ENCODE measurements at regions not wholly inside any gene's neighbourhood (a gene's known extent, or its start where the extent isn't known, plus 50 kb on each side); places are given as distances from the start of the nearest gene placed in this dataset.

GRCh38 chr22:48588151-48588877 is 1239.4 kb downstream of the BRD1 start:
- H3K27ac ChIP-seq (replicated peaks) = no peak overlapping the region
- no peaks in the 10 kb centered on the region for H3K27me3 ChIP-seq (ENCODE audit: insufficient read depth, poor library complexity, severe bottlenecking)
- H3K4me3 ChIP-seq (replicated peaks; ENCODE audit: insufficient read depth, low read length) = no peak overlapping the region
- TF ChIP-seq SPI1 (IDR thresholded peaks at IDR 0.05; ENCODE audit: borderline replicate concordance, low read depth) (no peak), REST (IDR thresholded peaks at IDR 0.05; ENCODE audit: insufficient replicate concordance, low read depth) (no peak), CTCF (IDR thresholded peaks at IDR 0.05; ENCODE audit: insufficient read depth, low read length) (no peak), POLR2AphosphoS5 (IDR thresholded peaks at IDR 0.05; ENCODE audit: low read depth) (no peak), GABPA (IDR thresholded peaks at IDR 0.05; ENCODE audit: low read depth) (no peak)
- DNase-seq (ENCODE audit: low read depth in 1 of 2, low spot score in 1 of 2) = no peak

- H3K27ac ChIP-seq (replicated peaks) = no peak overlapping the region
These were observed 1240.3 kb downstream of the BRD1 start for GRCh38 chr22:48587236-48587865.

More at GRCh38 chr22:48587236-48587865, 1240.3 kb downstream of the BRD1 start:
- H3K27me3 ChIP-seq (ENCODE audit: insufficient read depth, poor library complexity, severe bottlenecking) = no peaks in the 10 kb centered on the region
- H3K4me3 ChIP-seq (replicated peaks; ENCODE audit: insufficient read depth, low read length) = no peak overlapping the region
- DNase-seq (ENCODE audit: low read depth in 1 of 2, low spot score in 1 of 2) = no peak
- TF ChIP-seq POLR2AphosphoS5 (IDR thresholded peaks at IDR 0.05; ENCODE audit: low read depth) (no peak), REST (IDR thresholded peaks at IDR 0.05; ENCODE audit: insufficient replicate concordance, low read depth) (no peak), SPI1 (IDR thresholded peaks at IDR 0.05; ENCODE audit: borderline replicate concordance, low read depth) (no peak), GABPA (IDR thresholded peaks at IDR 0.05; ENCODE audit: low read depth) (no peak), CTCF (IDR thresholded peaks at IDR 0.05; ENCODE audit: insufficient read depth, low read length) (no peak)

All from HL-60 (cell line).